ENCODE measurements at regions not wholly inside any gene's neighbourhood (a gene's known extent, or its start where the extent isn't known, plus 50 kb on each side); places are given as distances from the start of the nearest gene placed in this dataset.

GRCh38 chr16:31664683-31665482 is 137.2 kb downstream of the AHSP start:
- no peak for TF ChIP-seq TAF1 (IDR thresholded peaks at IDR 0.05; ENCODE audit: low read depth, low read length)
- TF ChIP-seq JUND (IDR thresholded peaks at IDR 0.05; ENCODE audit: low read length): no peak
- no peak for TF ChIP-seq SUZ12 (IDR thresholded peaks at IDR 0.05; ENCODE audit: low read length)
- no peak for TF ChIP-seq SP1 (IDR thresholded peaks at IDR 0.05; ENCODE audit: low read depth, low read length)
- no peak for TF ChIP-seq CTCF (IDR thresholded peaks at IDR 0.05; ENCODE audit: control extremely low read depth in 1 of 3, insufficient read depth in 1 of 3, low read depth in 1 of 3, low read length in 3 of 3)
- no peak for TF ChIP-seq YY1 (IDR thresholded peaks at IDR 0.05; ENCODE audit: low read depth, low read length)
- TF ChIP-seq ZNF274 (IDR thresholded peaks at IDR 0.05; ENCODE audit: borderline replicate concordance, extremely low read depth, low read length): no peak
- no peak for TF ChIP-seq POLR2A (IDR thresholded peaks at IDR 0.05; ENCODE audit: control extremely low read depth in 1 of 2, low read depth in 2 of 2, low read length in 2 of 2)
- no peak for TF ChIP-seq PHF8 (conservative IDR thresholded peaks at IDR 0.05; ENCODE audit: low read depth, low read length)
- TF ChIP-seq CEBPB (IDR thresholded peaks at IDR 0.05; ENCODE audit: low read depth, low read length): no peak
